ENCODE measurements at regions not wholly inside any gene's neighbourhood (a gene's known extent, or its start where the extent isn't known, plus 50 kb on each side); places are given as distances from the start of the nearest gene placed in this dataset.

DNA sequence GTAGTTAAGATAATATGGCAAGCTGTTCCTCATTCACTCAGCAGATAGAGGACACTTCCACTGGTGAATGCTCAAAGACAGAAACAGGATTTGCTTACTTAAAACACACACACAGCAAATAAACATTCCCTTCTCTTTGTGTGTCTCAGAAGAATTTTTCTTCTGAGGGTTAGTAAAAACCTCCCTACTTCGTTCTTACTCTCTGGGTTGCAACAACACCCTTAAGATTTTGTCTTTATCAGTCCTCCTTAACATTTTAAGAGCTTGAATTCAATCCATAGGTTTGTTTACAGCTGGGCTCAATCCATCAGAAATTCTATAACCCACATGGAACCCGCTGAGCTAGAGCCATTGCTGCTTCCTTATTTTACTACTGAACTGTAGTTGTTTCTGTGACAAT lies 237.4 kb upstream of the PIK3R1 start:
- Histone ChIP-seq H3K36me3 (replicated peaks in 1 of 2; ENCODE audit: control insufficient read depth in 2 of 2, insufficient read depth in 2 of 2, low read length in 2 of 2) (no peaks in the 10 kb centered on the region), H3K4me1 (ENCODE audit: control insufficient read depth in 2 of 2, insufficient read depth in 1 of 2, low read depth in 1 of 2, low read length in 2 of 2) (no peaks in the 10 kb centered on the region), H3K9me3 (replicated peaks in 1 of 2; ENCODE audit: control insufficient read depth in 2 of 2, insufficient read depth in 1 of 2, low read depth in 1 of 2, low read length in 2 of 2) (no peaks in the 10 kb centered on the region), H3K27me3 (ENCODE audit: control insufficient read depth in 3 of 3, insufficient read depth in 3 of 3, low read depth in 1 of 3, low read length in 3 of 3) (no peaks in the 10 kb centered on the region), H3K4ac (ENCODE audit: low read length) (no peak overlapping the region), H4K8ac (ENCODE audit: low read depth, low read length) (no peak overlapping the region), H2BK12ac (ENCODE audit: low read length) (no peak overlapping the region), H3K79me1 (ENCODE audit: low read depth, low read length) (no peaks in the 10 kb centered on the region), H3K9ac (ENCODE audit: low read depth, low read length, poor library complexity) (no peak overlapping the region), H2BK5ac (ENCODE audit: low read length) (no peak overlapping the region), H2BK120ac (ENCODE audit: low read depth, low read length) (no peak overlapping the region), H3K27ac (replicated peaks; ENCODE audit: low read length) (no peak overlapping the region), H3K14ac (ENCODE audit: low read length) (no peak overlapping the region), H2BK15ac (ENCODE audit: low read length) (no peak overlapping the region), H3K4me3 (ENCODE audit: low read length in 2 of 2) (no peak overlapping the region), H2AFZ (ENCODE audit: low read length) (peak overlapping the region; percentile 40), H2AK5ac (ENCODE audit: low read depth, low read length) (no peak overlapping the region), H3K18ac (ENCODE audit: low read length) (no peak overlapping the region), H4K91ac (ENCODE audit: low read depth, low read length, poor library complexity) (no peak overlapping the region), H3K4me2 (ENCODE audit: insufficient read depth, low read length, poor library complexity, severe bottlenecking) (no peak overlapping the region), H3K23ac (ENCODE audit: low read depth, low read length, poor library complexity) (no peak overlapping the region)
- no CpG with 5 or more reads among the region's 2 CpGs for WGBS, 2 donors (ENCODE audit: extremely low coverage in 2 of 2, insufficient read length in 2 of 2, insufficient replicate concordance in 1 of 2)
- DNase-seq (ENCODE audit: low spot score) = no peak

DNA sequence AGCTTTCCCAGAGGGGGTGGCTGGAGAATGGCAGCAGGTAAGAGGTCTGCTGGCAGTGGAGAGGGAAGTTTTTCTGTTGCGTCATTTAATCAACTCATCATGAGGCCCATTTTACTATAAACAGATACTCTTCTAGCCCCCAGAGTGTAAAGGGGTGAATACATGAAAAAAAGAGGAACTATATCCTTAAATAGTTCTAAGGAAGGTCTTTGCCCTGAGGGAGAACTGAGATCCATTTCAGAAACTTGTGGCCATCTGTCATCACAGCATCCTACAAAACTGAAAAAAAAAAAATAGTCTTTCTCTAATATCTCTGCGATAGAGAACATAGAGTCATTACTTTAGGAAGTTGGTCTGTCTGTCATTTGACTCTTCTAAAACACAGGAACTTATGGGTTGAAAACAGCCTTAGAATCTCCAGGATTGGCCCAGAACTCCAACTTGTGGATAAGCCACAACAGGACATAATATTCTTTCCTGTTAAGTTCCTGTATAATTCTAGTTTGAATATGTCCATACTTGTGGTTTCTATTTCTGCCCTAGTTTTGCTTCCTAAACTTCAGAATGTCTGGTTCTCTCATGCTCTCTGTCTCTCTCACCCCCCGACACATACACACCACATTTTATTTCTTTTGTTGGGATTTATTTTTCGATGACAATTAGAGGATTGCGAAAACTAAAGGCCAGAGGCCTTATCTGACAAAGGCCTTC lies 238.5 kb upstream of the PIK3R1 start:
- Histone ChIP-seq H3K27ac (replicated peaks; ENCODE audit: low read length) (no peak overlapping the region), H3K4ac (ENCODE audit: low read length) (no peak overlapping the region), H3K4me1 (ENCODE audit: control insufficient read depth in 2 of 2, insufficient read depth in 1 of 2, low read depth in 1 of 2, low read length in 2 of 2) (peaks cover 0 to 1% of the 10 kb centered on the region in 2 donors), H3K9ac (ENCODE audit: low read depth, low read length, poor library complexity) (no peak overlapping the region), H2BK120ac (ENCODE audit: low read depth, low read length) (no peak overlapping the region), H2BK5ac (ENCODE audit: low read length) (no peak overlapping the region), H2AK5ac (ENCODE audit: low read depth, low read length) (no peak overlapping the region), H3K79me1 (ENCODE audit: low read depth, low read length) (no peaks in the 10 kb centered on the region), H3K27me3 (ENCODE audit: control insufficient read depth in 3 of 3, insufficient read depth in 3 of 3, low read depth in 1 of 3, low read length in 3 of 3) (no peaks in the 10 kb centered on the region), H2BK12ac (ENCODE audit: low read length) (no peak overlapping the region), H3K4me2 (ENCODE audit: insufficient read depth, low read length, poor library complexity, severe bottlenecking) (no peak overlapping the region), H4K8ac (ENCODE audit: low read depth, low read length) (no peak overlapping the region), H3K23ac (ENCODE audit: low read depth, low read length, poor library complexity) (no peak overlapping the region), H3K4me3 (ENCODE audit: low read length in 2 of 2) (no peak overlapping the region), H4K91ac (ENCODE audit: low read depth, low read length, poor library complexity) (no peak overlapping the region), H2BK15ac (ENCODE audit: low read length) (no peak overlapping the region), H2AFZ (ENCODE audit: low read length) (no peak overlapping the region), H3K18ac (ENCODE audit: low read length) (no peak overlapping the region), H3K9me3 (replicated peaks in 1 of 2; ENCODE audit: control insufficient read depth in 2 of 2, insufficient read depth in 1 of 2, low read depth in 1 of 2, low read length in 2 of 2) (no peaks in the 10 kb centered on the region), H3K14ac (ENCODE audit: low read length) (no peak overlapping the region), H3K36me3 (replicated peaks in 1 of 2; ENCODE audit: control insufficient read depth in 2 of 2, insufficient read depth in 2 of 2, low read length in 2 of 2) (no peaks in the 10 kb centered on the region)
- no peak for DNase-seq (ENCODE audit: low spot score)
- no CpG with 5 or more reads among the region's 5 CpGs for WGBS, 2 donors (ENCODE audit: extremely low coverage in 2 of 2, insufficient read length in 2 of 2, insufficient replicate concordance in 1 of 2)

DNA sequence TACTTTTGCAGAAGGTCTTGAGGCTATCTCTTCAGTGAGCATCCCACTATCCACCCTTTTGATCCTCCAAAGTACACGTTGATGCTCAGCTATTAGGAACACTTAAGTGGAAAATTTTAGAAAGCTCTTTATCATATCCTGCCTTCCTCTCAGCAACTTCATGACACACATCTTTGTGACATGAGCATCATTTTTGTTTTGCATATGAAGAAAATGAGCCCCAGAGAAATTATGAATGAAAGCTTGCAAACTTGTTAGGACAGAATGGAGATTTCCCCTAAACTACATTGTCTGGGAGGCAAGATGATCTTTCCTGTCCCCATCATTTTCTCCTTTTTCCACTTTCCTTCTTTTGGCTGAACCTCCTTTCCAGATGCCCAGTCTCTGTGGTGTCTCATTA lies 239.4 kb upstream of the PIK3R1 start:
- DNase-seq (ENCODE audit: low spot score) = no peak
- Histone ChIP-seq H3K27ac (replicated peaks; ENCODE audit: low read length) (no peak overlapping the region), H3K9ac (ENCODE audit: low read depth, low read length, poor library complexity) (no peak overlapping the region), H2BK12ac (ENCODE audit: low read length) (no peak overlapping the region), H3K27me3 (ENCODE audit: control insufficient read depth in 3 of 3, insufficient read depth in 3 of 3, low read depth in 1 of 3, low read length in 3 of 3) (no peaks in the 10 kb centered on the region), H3K4me2 (ENCODE audit: insufficient read depth, low read length, poor library complexity, severe bottlenecking) (no peak overlapping the region), H3K23ac (ENCODE audit: low read depth, low read length, poor library complexity) (no peak overlapping the region), H3K18ac (ENCODE audit: low read length) (no peak overlapping the region), H2BK120ac (ENCODE audit: low read depth, low read length) (no peak overlapping the region), H2BK5ac (ENCODE audit: low read length) (no peak overlapping the region), H3K79me1 (ENCODE audit: low read depth, low read length) (no peaks in the 10 kb centered on the region), H4K91ac (ENCODE audit: low read depth, low read length, poor library complexity) (no peak overlapping the region), H2AFZ (ENCODE audit: low read length) (no peak overlapping the region), H4K8ac (ENCODE audit: low read depth, low read length) (no peak overlapping the region), H3K4me1 (ENCODE audit: control insufficient read depth in 2 of 2, insufficient read depth in 1 of 2, low read depth in 1 of 2, low read length in 2 of 2) (peaks cover 0 to 1% of the 10 kb centered on the region in 2 donors), H2BK15ac (ENCODE audit: low read length) (no peak overlapping the region), H3K4me3 (ENCODE audit: low read length in 2 of 2) (no peak overlapping the region), H3K9me3 (replicated peaks in 1 of 2; ENCODE audit: control insufficient read depth in 2 of 2, insufficient read depth in 1 of 2, low read depth in 1 of 2, low read length in 2 of 2) (no peaks in the 10 kb centered on the region), H2AK5ac (ENCODE audit: low read depth, low read length) (no peak overlapping the region), H3K36me3 (replicated peaks in 1 of 2; ENCODE audit: control insufficient read depth in 2 of 2, insufficient read depth in 2 of 2, low read length in 2 of 2) (no peaks in the 10 kb centered on the region), H3K4ac (ENCODE audit: low read length) (no peak overlapping the region), H3K14ac (ENCODE audit: low read length) (no peak overlapping the region)
- WGBS, 2 donors (ENCODE audit: extremely low coverage in 2 of 2, insufficient read length in 2 of 2, insufficient replicate concordance in 1 of 2) = no CpG with 5 or more reads among the region's 1 CpG

DNA sequence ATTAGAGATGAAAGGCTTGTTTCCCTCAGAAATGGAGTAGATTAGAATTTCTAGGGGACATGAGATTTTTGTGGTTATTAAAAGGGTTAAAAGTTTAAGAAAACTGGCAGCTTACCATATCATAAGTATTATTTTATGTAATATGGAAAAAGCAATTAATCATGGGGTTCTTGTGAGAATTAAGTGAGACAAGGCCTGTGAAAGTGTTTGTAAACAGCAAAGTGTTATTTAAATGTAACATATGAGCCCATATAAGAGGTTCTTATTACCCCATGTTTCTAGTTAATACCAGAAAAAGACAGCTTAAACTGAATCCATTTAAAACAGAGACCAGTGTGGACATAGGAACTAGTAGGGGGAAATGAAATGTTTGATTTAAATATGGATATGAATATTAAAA lies 241.1 kb upstream of the PIK3R1 start:
- no peak for DNase-seq (ENCODE audit: low spot score)
- Histone ChIP-seq H2BK12ac (ENCODE audit: low read length) (no peak overlapping the region), H3K9me3 (replicated peaks in 1 of 2; ENCODE audit: control insufficient read depth in 2 of 2, insufficient read depth in 1 of 2, low read depth in 1 of 2, low read length in 2 of 2) (no peaks in the 10 kb centered on the region), H3K79me1 (ENCODE audit: low read depth, low read length) (no peaks in the 10 kb centered on the region), H3K4me2 (ENCODE audit: insufficient read depth, low read length, poor library complexity, severe bottlenecking) (no peak overlapping the region), H4K8ac (ENCODE audit: low read depth, low read length) (no peak overlapping the region), H3K18ac (ENCODE audit: low read length) (no peak overlapping the region), H2BK15ac (ENCODE audit: low read length) (no peak overlapping the region), H3K14ac (ENCODE audit: low read length) (no peak overlapping the region), H2BK120ac (ENCODE audit: low read depth, low read length) (no peak overlapping the region), H3K4me3 (ENCODE audit: low read length in 2 of 2) (no peak overlapping the region), H3K27me3 (ENCODE audit: control insufficient read depth in 3 of 3, insufficient read depth in 3 of 3, low read depth in 1 of 3, low read length in 3 of 3) (no peaks in the 10 kb centered on the region), H3K23ac (ENCODE audit: low read depth, low read length, poor library complexity) (no peak overlapping the region), H3K27ac (replicated peaks; ENCODE audit: low read length) (no peak overlapping the region), H3K36me3 (replicated peaks in 1 of 2; ENCODE audit: control insufficient read depth in 2 of 2, insufficient read depth in 2 of 2, low read length in 2 of 2) (no peaks in the 10 kb centered on the region), H2AFZ (ENCODE audit: low read length) (no peak overlapping the region), H3K9ac (ENCODE audit: low read depth, low read length, poor library complexity) (no peak overlapping the region), H3K4me1 (ENCODE audit: control insufficient read depth in 2 of 2, insufficient read depth in 1 of 2, low read depth in 1 of 2, low read length in 2 of 2) (peaks cover 0 to 1% of the 10 kb centered on the region in 2 donors), H3K4ac (ENCODE audit: low read length) (no peak overlapping the region), H2AK5ac (ENCODE audit: low read depth, low read length) (no peak overlapping the region), H2BK5ac (ENCODE audit: low read length) (no peak overlapping the region), H4K91ac (ENCODE audit: low read depth, low read length, poor library complexity) (no peak overlapping the region)
